CD14-positive monocyte (primary cell): ENCODE measurements at regions not wholly inside any gene's neighbourhood (a gene's known extent, or its start where the extent isn't known, plus 50 kb on each side); places are given as distances from the start of the nearest gene placed in this dataset.

Experiments
- DNase-seq, 3 donors: peaks; one replicate each; pipeline ENCODE4 v3.0.0-alpha.2; 2011 to 2022
- H2AFZ ChIP-seq: 2 replicates; pipeline ENCODE4 v1.6.0; 2012; ENCODE audit warnings: mild to moderate bottlenecking, low read depth, low read length, inconsistent platforms; ENCODE audit not compliant: insufficient read depth, poor library complexity, severe bottlenecking
- H3K27ac ChIP-seq, 2 donors: 1 replicate in 1 of 2; 2 replicates in 1 of 2; pipeline ENCODE4 v1.5.1; 2012 to 2013; ENCODE audit warnings: low read length in 2 of 2, control low read depth in 1 of 2, inconsistent platforms in 1 of 2, low read depth in 1 of 2, mild to moderate bottlenecking in 1 of 2
- H3K27me3 ChIP-seq, 2 donors: one replicate each; pipeline versions ENCODE4 v1.6.0 to v1.6.1; 2011 to 2013; ENCODE audit warnings: low read length in 2 of 2; ENCODE audit not compliant: control insufficient read depth in 2 of 2, insufficient read depth in 2 of 2
- H3K36me3 ChIP-seq, 2 donors: replicated peaks in 1 of 2; 1 replicate in 1 of 2; 2 replicates in 1 of 2; pipeline versions ENCODE4 v1.5.1 to v1.6.1; 2012 to 2013; ENCODE audit warnings: low read length in 2 of 2, control low read depth in 1 of 2, inconsistent platforms in 1 of 2, mild to moderate bottlenecking in 1 of 2; ENCODE audit not compliant: insufficient read depth in 2 of 2, control insufficient read depth in 1 of 2
- H3K4me1 ChIP-seq, 2 donors: 1 replicate in 1 of 2; 2 replicates in 1 of 2; pipeline versions ENCODE4 v1.5.1 to v1.6.1; 2012 to 2013; ENCODE audit warnings: low read length in 2 of 2, control low read depth in 1 of 2, inconsistent platforms in 1 of 2, mild to moderate bottlenecking in 1 of 2, moderate library complexity in 1 of 2; ENCODE audit not compliant: insufficient read depth in 2 of 2, control insufficient read depth in 1 of 2
- H3K4me2 ChIP-seq: replicated peaks from 2 replicates; pipeline ENCODE3; 2012; ENCODE audit warnings: low read length, moderate library complexity, mild to moderate bottlenecking; ENCODE audit not compliant: poor library complexity, severe bottlenecking; ENCODE audit errors: extremely low read depth
- H3K4me3 ChIP-seq, 3 experiments: fragments of 200-600 bp in 1 of 3; sonication (generic) in 1 of 3; replicated peaks in 1 of 3; 1 replicate in 2 of 3; 2 replicates in 1 of 3; pipeline ENCODE4 v1.5.1; 2011 to 2013; ENCODE audit warnings: low read length in 3 of 3, mild to moderate bottlenecking in 3 of 3, control low read depth in 2 of 3, low read depth in 2 of 3, inconsistent platforms in 1 of 3, moderate library complexity in 1 of 3
- H3K79me2 ChIP-seq: 2 replicates; pipeline ENCODE4 v1.6.0; 2012; ENCODE audit warnings: mild to moderate bottlenecking, control low read depth, inconsistent platforms, low read length, moderate library complexity; ENCODE audit not compliant: insufficient read depth
- H3K9ac ChIP-seq: 2 replicates; pipeline ENCODE4 v1.6.0; 2017; ENCODE audit warnings: low read length, mild to moderate bottlenecking; ENCODE audit not compliant: insufficient read depth, poor library complexity, severe bottlenecking
- H3K9me3 ChIP-seq, 2 donors: replicated peaks in 1 of 2; 1 replicate in 1 of 2; 2 replicates in 1 of 2; pipeline versions ENCODE4 v1.5.1 to v1.6.1; 2012 to 2013; ENCODE audit warnings: low read length in 2 of 2, control low read depth in 1 of 2; ENCODE audit not compliant: control insufficient read depth in 1 of 2, insufficient read depth in 1 of 2
- H4K20me1 ChIP-seq: 2 replicates; pipeline ENCODE4 v1.6.0; 2012; ENCODE audit warnings: mild to moderate bottlenecking, low read length, control low read depth, moderate library complexity; ENCODE audit not compliant: insufficient read depth
- H3K27ac Mint-ChIP-seq, 7 donors: one replicate each; pipeline ENCODE4 v1.8.0; 2020; ENCODE audit warnings: mild to moderate bottlenecking in 7 of 7, mixed read lengths in 7 of 7, moderate library complexity in 6 of 7, inconsistent platforms in 2 of 7
- H3K27me3 Mint-ChIP-seq, 3 donors: one replicate each; pipeline ENCODE4 v1.8.0; 2021 to 2022; ENCODE audit warnings: low read depth in 3 of 3, mild to moderate bottlenecking in 3 of 3, mixed read lengths in 3 of 3, moderate library complexity in 3 of 3, inconsistent platforms in 1 of 3
- H3K36me3 Mint-ChIP-seq, 2 donors: one replicate each; pipeline ENCODE4 v1.8.0; 2020; ENCODE audit warnings: mixed read lengths in 2 of 2, inconsistent platforms in 1 of 2, mild to moderate bottlenecking in 1 of 2
- H3K4me1 Mint-ChIP-seq: one replicate; pipeline ENCODE4 v1.8.0; 2020; ENCODE audit warnings: mild to moderate bottlenecking, mixed read lengths
- H3K4me3 Mint-ChIP-seq, 2 donors: one replicate each; pipeline ENCODE4 v1.8.0; 2020; ENCODE audit warnings: mild to moderate bottlenecking in 2 of 2, mixed read lengths in 2 of 2, moderate library complexity in 1 of 2
- H3K9me3 Mint-ChIP-seq, 7 donors: one replicate each; pipeline ENCODE4 v1.8.0; 2020 to 2022; ENCODE audit warnings: mixed read lengths in 7 of 7, mild to moderate bottlenecking in 6 of 7, moderate library complexity in 6 of 7, inconsistent platforms in 2 of 7
- CTCF ChIP-seq: fragments of 200-600 bp; IDR thresholded peaks from one replicate; pipeline ENCODE4 v1.8.0; 2022; ENCODE audit warnings: antibody characterized with exemption, mild to moderate bottlenecking
- WGBS: methylation state at CpG from one replicate; pipeline ENCODE4 v1.1.5; 2013; ENCODE audit warnings: missing lambda C conversion rate; ENCODE audit not compliant: insufficient coverage; 5-methylcytosine and 5-hydroxymethylcytosine counted together
- intact Hi-C, 2 donors: fragments of 100-400 bp; cut with micrococcal nuclease; formaldehyde crosslinking; loops; one replicate each; pipeline versions ENCODE4 v1.15.0 to v1.15.1; 2023

- Histone ChIP-seq H3K4me1 (no peaks in the 10 kb centered on the region), H3K4me3 (no peak overlapping the region), H3K27me3 (no peaks in the 10 kb centered on the region), H3K27ac (no peak overlapping the region), H3K36me3 (no peaks in the 10 kb centered on the region), H3K4me2 (no peak overlapping the region), H3K9ac (no peak overlapping the region), H3K79me2 (no peaks in the 10 kb centered on the region), H4K20me1 (no peaks in the 10 kb centered on the region), H2AFZ (no peak overlapping the region), H3K9me3 (no peaks in the 10 kb centered on the region)
- Mint-ChIP-seq H3K27me3 (peaks cover 1 to 4% (median 3%) of the 10 kb centered on the region in 3 donors), H3K4me1 (peaks cover 10% of the 10 kb centered on the region), H3K27ac (no peak overlapping the region), H3K36me3 (no peaks in the 10 kb centered on the region), H3K4me3 (no peak overlapping the region), H3K9me3 (no peaks in the 10 kb centered on the region)
- TF ChIP-seq CTCF, result no peak
- no peak for DNase-seq
- WGBS, result 96% methylated on average over 6 of the region's 20 CpGs
- intact Hi-C loops, result no loop called here
Measured at GRCh38 chr11:69376155-69377028, 82.4 kb downstream of the MYEOV start.

- Mint-ChIP-seq H3K4me1 (peaks cover 19% of the 10 kb centered on the region), H3K36me3 (no peaks in the 10 kb centered on the region), H3K27ac (no peak overlapping the region), H3K9me3 (peaks cover 0 to 4% (median 0%) of the 10 kb centered on the region in 7 donors), H3K4me3 (no peak overlapping the region), H3K27me3 (peaks cover 1 to 4% (median 1%) of the 10 kb centered on the region in 3 donors)
- H4K20me1 ChIP-seq, result no peaks in the 10 kb centered on the region
- H3K9me3 ChIP-seq, result no peaks in the 10 kb centered on the region
- H3K4me2 ChIP-seq, result no peak overlapping the region
- H3K4me3 ChIP-seq, result no peak overlapping the region
- intact Hi-C loops, result no loop called here
- no peaks in the 10 kb centered on the region for H3K79me2 ChIP-seq
- H3K36me3 ChIP-seq, result no peaks in the 10 kb centered on the region
- H3K27ac ChIP-seq, result no peak overlapping the region
- H3K27me3 ChIP-seq, result no peaks in the 10 kb centered on the region
- no peak for DNase-seq
- no peak overlapping the region for H3K9ac ChIP-seq
- no peaks in the 10 kb centered on the region for H3K4me1 ChIP-seq
- 95% methylated on average over 42 of the region's 54 CpGs for WGBS
- TF ChIP-seq CTCF, result no peak
- H2AFZ ChIP-seq, result no peak overlapping the region
Measured at GRCh38 chr11:69377029-69377952, 83.3 kb downstream of the MYEOV start.
